ENCODE measurements at regions not wholly inside any gene's neighbourhood (a gene's known extent, or its start where the extent isn't known, plus 50 kb on each side); places are given as distances from the start of the nearest gene placed in this dataset.

DNA sequence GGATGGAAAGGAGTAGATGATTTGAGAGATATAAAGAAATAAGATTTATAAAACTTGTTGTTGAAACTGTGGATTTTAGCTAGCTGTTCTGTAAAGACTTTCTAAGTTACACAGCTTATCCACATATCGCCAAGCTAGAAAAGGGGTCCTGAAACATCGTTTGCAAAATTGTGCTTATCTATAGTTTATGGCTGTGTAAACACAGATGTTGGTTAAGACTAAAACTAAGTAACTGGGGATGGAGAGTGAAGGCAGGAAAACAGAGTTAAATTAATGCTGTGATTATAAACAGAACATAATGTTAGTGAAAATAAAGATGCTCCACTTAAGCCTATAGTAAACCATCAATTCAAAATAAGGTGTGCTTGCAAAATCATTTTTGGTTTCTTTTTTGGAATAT lies 311.3 kb upstream of the DDHD1 start:
- TF ChIP-seq, protein P1, sequence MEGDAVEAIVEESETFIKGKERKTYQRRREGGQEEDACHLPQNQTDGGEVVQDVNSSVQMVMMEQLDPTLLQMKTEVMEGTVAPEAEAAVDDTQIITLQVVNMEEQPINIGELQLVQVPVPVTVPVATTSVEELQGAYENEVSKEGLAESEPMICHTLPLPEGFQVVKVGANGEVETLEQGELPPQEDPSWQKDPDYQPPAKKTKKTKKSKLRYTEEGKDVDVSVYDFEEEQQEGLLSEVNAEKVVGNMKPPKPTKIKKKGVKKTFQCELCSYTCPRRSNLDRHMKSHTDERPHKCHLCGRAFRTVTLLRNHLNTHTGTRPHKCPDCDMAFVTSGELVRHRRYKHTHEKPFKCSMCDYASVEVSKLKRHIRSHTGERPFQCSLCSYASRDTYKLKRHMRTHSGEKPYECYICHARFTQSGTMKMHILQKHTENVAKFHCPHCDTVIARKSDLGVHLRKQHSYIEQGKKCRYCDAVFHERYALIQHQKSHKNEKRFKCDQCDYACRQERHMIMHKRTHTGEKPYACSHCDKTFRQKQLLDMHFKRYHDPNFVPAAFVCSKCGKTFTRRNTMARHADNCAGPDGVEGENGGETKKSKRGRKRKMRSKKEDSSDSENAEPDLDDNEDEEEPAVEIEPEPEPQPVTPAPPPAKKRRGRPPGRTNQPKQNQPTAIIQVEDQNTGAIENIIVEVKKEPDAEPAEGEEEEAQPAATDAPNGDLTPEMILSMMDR (IDR thresholded peaks at IDR 0.05): no peak
- TF ChIP-seq POLR2A (IDR thresholded peaks at IDR 0.05): no peak
